Mucosa of descending colon (tissue), 3 donors: ENCODE measurements at regions not wholly inside any gene's neighbourhood (a gene's known extent, or its start where the extent isn't known, plus 50 kb on each side); places are given as distances from the start of the nearest gene placed in this dataset.

Experiments used
- ATAC-seq: fragments of 200-7000 bp; cut with Tn5 transposase; one replicate; pipeline ENCODE4 v1.9.1; 2020; ENCODE audit warnings: mild to moderate bottlenecking, moderate library complexity
- DNase-seq, 3 donors: peaks; one replicate each; pipeline ENCODE4 v3.0.0-alpha.2; 2020
- H3K36me3 ChIP-seq: fragments of 200-600 bp; one replicate; pipeline ENCODE4 v1.8.0; 2021; ENCODE audit warnings: low read depth, mild to moderate bottlenecking
- H3K4me1 ChIP-seq: fragments of 200-600 bp; one replicate; pipeline ENCODE4 v1.8.0; 2021; ENCODE audit warnings: low read depth, mild to moderate bottlenecking
- H3K4me3 ChIP-seq: fragments of 200-600 bp; one replicate; pipeline ENCODE4 v1.8.0; 2021; ENCODE audit warnings: mild to moderate bottlenecking
- H3K9me3 ChIP-seq: fragments of 200-600 bp; one replicate; pipeline ENCODE4 v1.8.0; 2021; ENCODE audit warnings: mild to moderate bottlenecking
- intact Hi-C, 2 donors: fragments of 100-400 bp; cut with DNase I in 1 of 2; cut with micrococcal nuclease in 1 of 2; formaldehyde crosslinking; loops; one replicate each; pipeline versions ENCODE4 v1.11.0 to v1.11.1; 2022; cut with DNase I, micrococcal nuclease
- TF ChIP-seq, protein P1 (sequence below): fragments of 200-600 bp; IDR thresholded peaks from one replicate; pipeline ENCODE4 v1.8.0; 2022; ENCODE audit warnings: antibody characterized with exemption, mild to moderate bottlenecking
- donor health status: DM: no; HTN: no; CAD: no; lungs with moderate emphysema.
- donor health status: DM: no; HTN: no; CAD: no.
- donor health status: DM: no; HTN: yes; CAD: no.

- Histone ChIP-seq H3K4me3 (no peak overlapping the region), H3K36me3 (no peaks in the 10 kb centered on the region), H3K4me1 (no peaks in the 10 kb centered on the region), H3K9me3 (no peaks in the 10 kb centered on the region)
- no peak for ATAC-seq
- no peak for DNase-seq
- TF ChIP-seq, protein P1, sequence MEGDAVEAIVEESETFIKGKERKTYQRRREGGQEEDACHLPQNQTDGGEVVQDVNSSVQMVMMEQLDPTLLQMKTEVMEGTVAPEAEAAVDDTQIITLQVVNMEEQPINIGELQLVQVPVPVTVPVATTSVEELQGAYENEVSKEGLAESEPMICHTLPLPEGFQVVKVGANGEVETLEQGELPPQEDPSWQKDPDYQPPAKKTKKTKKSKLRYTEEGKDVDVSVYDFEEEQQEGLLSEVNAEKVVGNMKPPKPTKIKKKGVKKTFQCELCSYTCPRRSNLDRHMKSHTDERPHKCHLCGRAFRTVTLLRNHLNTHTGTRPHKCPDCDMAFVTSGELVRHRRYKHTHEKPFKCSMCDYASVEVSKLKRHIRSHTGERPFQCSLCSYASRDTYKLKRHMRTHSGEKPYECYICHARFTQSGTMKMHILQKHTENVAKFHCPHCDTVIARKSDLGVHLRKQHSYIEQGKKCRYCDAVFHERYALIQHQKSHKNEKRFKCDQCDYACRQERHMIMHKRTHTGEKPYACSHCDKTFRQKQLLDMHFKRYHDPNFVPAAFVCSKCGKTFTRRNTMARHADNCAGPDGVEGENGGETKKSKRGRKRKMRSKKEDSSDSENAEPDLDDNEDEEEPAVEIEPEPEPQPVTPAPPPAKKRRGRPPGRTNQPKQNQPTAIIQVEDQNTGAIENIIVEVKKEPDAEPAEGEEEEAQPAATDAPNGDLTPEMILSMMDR, result no peak
- intact Hi-C loops, result no loop called here
Observed at GRCh38 chr4:107212565-107212964, 176.5 kb upstream of the DKK2 start.

DNA sequence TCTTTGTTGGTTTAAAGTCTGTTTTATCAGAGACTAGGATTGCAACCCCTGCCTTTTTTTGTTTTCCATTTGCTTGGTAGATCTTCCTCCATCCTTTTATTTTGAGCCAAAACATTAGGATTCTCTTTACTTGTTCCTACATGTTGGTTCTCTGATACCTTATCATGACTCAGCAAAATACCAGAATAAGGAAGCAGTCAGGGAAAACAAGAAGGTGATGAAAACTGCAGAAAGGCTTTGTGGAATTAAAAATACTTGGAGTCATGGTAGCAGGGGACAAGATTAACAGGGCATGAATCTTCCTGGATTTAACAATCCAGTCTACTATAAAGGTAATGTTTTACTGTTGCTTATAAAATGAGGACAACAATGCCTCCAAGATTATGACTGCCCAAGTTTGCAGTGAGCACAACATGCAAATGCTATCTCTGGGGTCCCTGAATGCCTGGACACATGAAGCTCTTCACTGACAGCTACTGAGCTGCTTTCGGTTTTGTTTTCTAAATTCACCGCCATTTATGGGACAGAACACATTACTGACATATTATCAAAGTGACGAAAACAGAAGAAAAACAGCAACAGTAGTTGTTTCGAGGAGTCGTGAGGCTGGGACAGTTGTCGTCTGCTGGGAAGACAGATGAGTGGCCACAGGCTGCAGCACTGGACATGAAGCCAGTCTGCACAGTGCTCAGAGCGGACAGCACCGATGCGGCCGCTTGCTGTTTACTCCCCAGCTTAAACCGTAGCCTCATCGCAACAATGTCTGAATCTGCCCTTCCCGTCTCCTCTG lies 174.5 kb upstream of the DKK2 start:
- intact Hi-C loops, result no loop called here
- TF ChIP-seq, protein P1, result no peak
- H3K9me3 ChIP-seq, result no peaks in the 10 kb centered on the region
- no peak for DNase-seq
- no peak for ATAC-seq
- H3K4me3 ChIP-seq, result no peak overlapping the region
- no peaks in the 10 kb centered on the region for H3K36me3 ChIP-seq
- no peaks in the 10 kb centered on the region for H3K4me1 ChIP-seq

DNA sequence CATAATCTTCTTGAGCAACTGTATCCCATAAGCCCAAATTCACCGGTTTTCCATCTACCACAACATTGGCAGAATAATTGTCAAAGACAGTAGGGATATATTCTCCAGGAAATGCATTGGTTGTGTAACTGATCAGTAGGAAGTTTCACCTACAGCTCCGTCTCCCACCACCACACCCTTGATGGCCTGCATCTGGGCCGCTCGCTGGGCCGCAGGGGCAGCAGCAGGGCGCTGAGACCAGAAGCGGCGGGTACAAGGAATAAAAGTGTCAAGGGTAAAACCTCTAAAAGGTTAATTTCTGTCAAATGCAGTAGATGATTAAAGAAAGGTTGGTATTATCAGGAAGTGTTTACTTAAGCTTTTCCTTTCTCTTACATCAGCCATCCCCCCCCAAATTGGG lies 167.6 kb upstream of the DKK2 start:
- Histone ChIP-seq H3K36me3 (no peaks in the 10 kb centered on the region), H3K4me1 (no peaks in the 10 kb centered on the region), H3K4me3 (no peak overlapping the region), H3K9me3 (no peaks in the 10 kb centered on the region)
- ATAC-seq, result no peak
- intact Hi-C loops, result no loop called here
- DNase-seq, result no peak
- TF ChIP-seq, protein P1, result no peak

DNA sequence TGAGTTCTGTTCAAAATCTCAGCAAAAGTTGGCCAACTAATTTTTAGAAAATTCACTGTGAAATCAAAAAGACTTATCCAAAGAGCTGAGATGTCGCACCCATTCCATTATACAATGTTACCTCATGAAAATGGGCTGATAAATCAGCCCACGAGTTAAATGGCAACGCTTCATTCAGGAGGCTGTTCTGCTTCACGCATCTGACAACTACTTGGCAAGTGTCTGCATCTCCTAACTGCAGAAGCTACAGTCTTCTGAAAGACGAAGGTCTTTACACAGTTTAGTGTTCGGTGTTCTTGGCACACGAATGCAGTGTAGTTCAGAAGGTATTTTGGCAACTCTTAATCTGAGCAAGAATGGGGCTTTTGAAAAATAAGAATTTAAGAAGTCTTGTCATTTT lies 166.6 kb upstream of the DKK2 start:
- no peak for ATAC-seq
- no peaks in the 10 kb centered on the region for H3K9me3 ChIP-seq
- no peaks in the 10 kb centered on the region for H3K36me3 ChIP-seq
- TF ChIP-seq, protein P1, result no peak
- intact Hi-C loops, result no loop called here
- no peak overlapping the region for H3K4me3 ChIP-seq
- DNase-seq, result no peak
- H3K4me1 ChIP-seq, result no peaks in the 10 kb centered on the region

DNA sequence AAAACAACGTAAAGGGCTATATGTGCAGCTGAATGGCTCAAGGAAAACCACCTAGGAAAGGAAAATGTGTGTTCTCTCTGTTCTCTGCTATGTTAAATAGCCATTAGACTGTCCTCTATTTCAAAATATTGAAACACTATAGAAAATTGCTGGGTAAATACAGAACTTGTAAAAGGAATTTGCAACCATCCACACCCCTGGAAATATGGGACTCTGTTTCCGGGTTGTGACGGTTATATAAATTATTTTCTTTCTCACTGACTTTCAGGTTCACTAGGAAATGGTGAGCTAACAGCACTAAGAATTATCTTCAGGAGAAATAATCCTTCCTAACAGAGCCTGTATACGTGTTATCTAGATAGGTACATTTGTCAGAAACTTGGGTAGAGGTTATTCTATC lies 161.0 kb upstream of the DKK2 start:
- DNase-seq (peak in 1 of 3 donors; percentile 11), ATAC-seq (peak; percentile 73)
- Histone ChIP-seq H3K9me3 (no peaks in the 10 kb centered on the region), H3K4me3 (no peak overlapping the region), H3K36me3 (no peaks in the 10 kb centered on the region), H3K4me1 (no peaks in the 10 kb centered on the region)
- TF ChIP-seq, protein P1, result no peak
- intact Hi-C loops, result no loop called here
